Left hindlimb (tissue), 1 donor: ENCODE measurements at regions not wholly inside any gene's neighbourhood (a gene's known extent, or its start where the extent isn't known, plus 50 kb on each side); places are given as distances from the start of the nearest gene placed in this dataset.

ENCODE experiments used
- DNase-seq: peaks from one replicate; pipeline ENCODE4 v3.0.0-alpha.2; 2018

GRCh38 chr14:58697930-58698642 is 60.3 kb downstream of the DACT1 start:
- no peak for DNase-seq

GRCh38 chr14:58699681-58700205 is 62.0 kb downstream of the DACT1 start:
- DNase-seq, result no peak

GRCh38 chr14:58701156-58701555 is 63.4 kb downstream of the DACT1 start:
- DNase-seq, result no peak

- DNase-seq, result no peak
Observed at GRCh38 chr14:58701604-58702003, 63.8 kb downstream of the DACT1 start.

- DNase-seq, result no peak
Observed at GRCh38 chr14:58702441-58703160, 64.8 kb downstream of the DACT1 start.

GRCh38 chr14:58703161-58703506 is 65.4 kb downstream of the DACT1 start:
- DNase-seq, result no peak

- no peak for DNase-seq
Observed at GRCh38 chr14:58705066-58705465, 67.3 kb downstream of the DACT1 start.

GRCh38 chr14:58707949-58708348 is 70.2 kb downstream of the DACT1 start:
- DNase-seq, result no peak

GRCh38 chr14:58709949-58710348 is 72.2 kb downstream of the DACT1 start:
- DNase-seq, result no peak

GRCh38 chr14:58711382-58711781 is 73.6 kb downstream of the DACT1 start:
- no peak for DNase-seq

- DNase-seq, result no peak
Observed at GRCh38 chr14:58712357-58712756, 74.6 kb downstream of the DACT1 start.

- DNase-seq, result no peak
Observed at GRCh38 chr14:58713677-58714076, 75.9 kb downstream of the DACT1 start.

- DNase-seq, result no peak
Observed at GRCh38 chr14:58716706-58717105, 78.9 kb downstream of the DACT1 start.

- DNase-seq, result no peak
Observed at GRCh38 chr14:58717211-58717610, 79.4 kb downstream of the DACT1 start.

- no peak for DNase-seq
Observed at GRCh38 chr14:58717813-58718212, 80.1 kb downstream of the DACT1 start.

- DNase-seq, result no peak
Observed at GRCh38 chr14:58718226-58719205, 80.8 kb downstream of the DACT1 start.

- DNase-seq, result no peak
Observed at GRCh38 chr14:58721723-58722122, 84.0 kb downstream of the DACT1 start.

GRCh38 chr14:58722441-58722840 is 84.7 kb downstream of the DACT1 start:
- DNase-seq, result no peak

GRCh38 chr14:58724206-58724605 is 86.4 kb downstream of the DACT1 start:
- no peak for DNase-seq

- no peak for DNase-seq
Observed at GRCh38 chr14:58724702-58725101, 86.9 kb downstream of the DACT1 start.

- DNase-seq, result no peak
Observed at GRCh38 chr14:58725226-58725625, 87.5 kb downstream of the DACT1 start.

GRCh38 chr14:58725871-58726270 is 88.1 kb downstream of the DACT1 start:
- DNase-seq, result no peak

GRCh38 chr14:58730792-58731464 is 93.2 kb downstream of the DACT1 start:
- no peak for DNase-seq
